Motor neuron (in vitro differentiated cells): ENCODE measurements at regions not wholly inside any gene's neighbourhood (a gene's known extent, or its start where the extent isn't known, plus 50 kb on each side); places are given as distances from the start of the nearest gene placed in this dataset.

ENCODE experiments used
- ATAC-seq, 8 experiments: fragments of 200-7000 bp; cut with Tn5 transposase; replicated peaks in 6 of 8; 2 replicates each; pipeline ENCODE4 v1.8.0; 2021; ENCODE audit warnings: mild to moderate bottlenecking in 8 of 8, moderate library complexity in 8 of 8
- H3K27ac ChIP-seq, 2 donors: fragments of 250-450 bp; sonication (Bioruptor Pico); 2 replicates each; pipeline ENCODE4 v1.9.0; 2021; ENCODE audit warnings: antibody characterized with exemption in 2 of 2, mild to moderate bottlenecking in 2 of 2, moderate library complexity in 1 of 2
- H3K4me1 ChIP-seq, 2 donors: fragments of 250-450 bp; sonication (Bioruptor Pico); replicated peaks in 1 of 2; 2 replicates each; pipeline ENCODE4 v1.6.1; 2021; ENCODE audit warnings: antibody characterized with exemption in 2 of 2, mild to moderate bottlenecking in 2 of 2, moderate library complexity in 1 of 2
- H3K4me3 ChIP-seq, 5 donors: fragments of 250-450 bp; sonication (Bioruptor Pico); 2 replicates each; pipeline ENCODE4 v1.9.0; 2021; ENCODE audit warnings: antibody characterized with exemption in 5 of 5, mild to moderate bottlenecking in 5 of 5, moderate library complexity in 4 of 5
- WGBS, 10 experiments: fragments of 450-650 bp; shearing (Covaris generic); methylation state at CpG; one replicate each; pipeline ENCODE4 v1.0.0; 2022; 5-methylcytosine and 5-hydroxymethylcytosine counted together
- in situ Hi-C, 9 experiments: fragments of 400-800 bp; cut with MboI; loops; one replicate each; pipeline ENCODE4 v1.15.0; 2021; ENCODE audit warnings: low sequenced_read_pairs in 9 of 9, low pct_unique_long_range_greater_than_20kb in 2 of 9; ENCODE audit not compliant: unreplicated experiment in 9 of 9

- ATAC-seq = no peak
- peaks cover 7% of the 10 kb centered on the region in 2 donors for H3K4me1 ChIP-seq
- H3K4me3 ChIP-seq = no peak overlapping the region
- in situ Hi-C loops = no loop called here
- WGBS, 10 experiments = 0% methylated on average over 1 of the region's 1 CpG; no CpG with 5 or more reads in 8 of the 10 experiments
- no peak overlapping the region for H3K27ac ChIP-seq
Observed at GRCh38 chr5:32510860-32511259, 66.3 kb upstream of the ZFR start.

GRCh38 chr5:32508806-32509805 is 64.6 kb upstream of the ZFR start:
- no peak overlapping the region for H3K27ac ChIP-seq
- in situ Hi-C loops = no loop called here
- 58 to 100% (median 82%) methylated on average over 1 to 7 of the region's 8 CpGs for WGBS, 10 experiments
- H3K4me3 ChIP-seq = no peak overlapping the region
- no peak for ATAC-seq
- H3K4me1 ChIP-seq = peaks cover 24 to 25% of the 10 kb centered on the region in 2 donors

GRCh38 chr5:32507738-32508434 is 63.3 kb upstream of the ZFR start:
- WGBS, 10 experiments = 0 to 94% (median 71%) methylated on average over 1 to 7 of the region's 7 CpGs; no CpG with 5 or more reads in 2 of the 10 experiments
- ATAC-seq = peak in 3 of 8 experiments; percentile 29 to 31 (median 30)

GRCh38 chr5:32506799-32507198 is 62.3 kb upstream of the ZFR start:
- no peak overlapping the region for H3K27ac ChIP-seq
- peak in 1 of 8 experiments; percentile 1 for ATAC-seq
- no peak overlapping the region for H3K4me3 ChIP-seq
- 0 to 100% (median 27%) methylated on average over 1 of the region's 1 CpG; no CpG with 5 or more reads in 1 of the 10 experiments for WGBS, 10 experiments
- peaks cover 29 to 30% of the 10 kb centered on the region in 2 donors for H3K4me1 ChIP-seq
- in situ Hi-C loops = no loop called here

More at GRCh38 chr5:32507738-32508434, 63.3 kb upstream of the ZFR start:
- no peak overlapping the region for H3K4me3 ChIP-seq
- no peak overlapping the region for H3K27ac ChIP-seq
- in situ Hi-C loops = no loop called here
- H3K4me1 ChIP-seq = peaks cover 29 to 30% of the 10 kb centered on the region in 2 donors

- 0 to 10% (median 3%) methylated on average over 1 to 3 of the region's 3 CpGs; no CpG with 5 or more reads in 3 of the 10 experiments for WGBS, 10 experiments
- peak in 7 of 8 experiments; percentile 0 to 84 (median 48) for ATAC-seq
- H3K27ac ChIP-seq = peak overlapping the region in 1 of 2 donors; percentile 9
Observed at GRCh38 chr5:32506201-32506661, 61.7 kb upstream of the ZFR start.

GRCh38 chr5:32505756-32506155 is 61.2 kb upstream of the ZFR start:
- Histone ChIP-seq H3K4me3 (no peak overlapping the region), H3K27ac (no peak overlapping the region), H3K4me1 (peaks cover 29 to 36% of the 10 kb centered on the region in 2 donors)
- in situ Hi-C loops = no loop called here
- ATAC-seq = peak in 3 of 8 experiments; percentile 6 to 24 (median 23)
- WGBS, 10 experiments = 0 to 86% (median 50%) methylated on average over 1 to 2 of the region's 2 CpGs; no CpG with 5 or more reads in 3 of the 10 experiments

More at GRCh38 chr5:32506201-32506661, 61.7 kb upstream of the ZFR start:
- no peak overlapping the region for H3K4me3 ChIP-seq
- in situ Hi-C loops = no loop called here
- peaks cover 29 to 34% of the 10 kb centered on the region in 2 donors for H3K4me1 ChIP-seq

GRCh38 chr5:32504989-32505596 is 60.6 kb upstream of the ZFR start:
- Histone ChIP-seq H3K4me1 (peaks cover 32 to 40% of the 10 kb centered on the region in 2 donors), H3K4me3 (no peak overlapping the region), H3K27ac (peak overlapping the region; percentile 45 to 59)
- peak; percentile 55 to 97 (median 88) for ATAC-seq
- in situ Hi-C loops = no loop called here
- WGBS, 10 experiments = 0 to 10% (median 0%) methylated on average over 1 to 5 of the region's 8 CpGs; no CpG with 5 or more reads in 3 of the 10 experiments

GRCh38 chr5:32504329-32504988 is 59.9 kb upstream of the ZFR start:
- in situ Hi-C loops = no loop called here
- peak in 6 of 8 experiments; percentile 7 to 31 (median 12) for ATAC-seq
- WGBS, 10 experiments = 0 to 48% (median 16%) methylated on average over 3 to 8 of the region's 8 CpGs; no CpG with 5 or more reads in 3 of the 10 experiments
- H3K4me1 ChIP-seq = peaks cover 34 to 43% of the 10 kb centered on the region in 2 donors
- peak overlapping the region; percentile 45 to 59 for H3K27ac ChIP-seq
- H3K4me3 ChIP-seq = no peak overlapping the region

GRCh38 chr5:32503261-32503660 is 58.7 kb upstream of the ZFR start:
- H3K4me1 ChIP-seq = peaks cover 34 to 43% of the 10 kb centered on the region in 2 donors
- in situ Hi-C loops = no loop called here
- H3K27ac ChIP-seq = no peak overlapping the region
- 43 to 100% (median 81%) methylated on average over 1 to 6 of the region's 7 CpGs; no CpG with 5 or more reads in 2 of the 10 experiments for WGBS, 10 experiments
- ATAC-seq = no peak
- H3K4me3 ChIP-seq = no peak overlapping the region

- Histone ChIP-seq H3K4me3 (no peak overlapping the region), H3K27ac (no peak overlapping the region), H3K4me1 (peaks cover 32 to 41% of the 10 kb centered on the region in 2 donors)
- peak in 1 of 8 experiments; percentile 1 for ATAC-seq
- 42 to 71% (median 62%) methylated on average over 3 to 7 of the region's 16 CpGs; no CpG with 5 or more reads in 2 of the 10 experiments for WGBS, 10 experiments
- in situ Hi-C loops = no loop called here
Observed at GRCh38 chr5:32501071-32502002, 56.8 kb upstream of the ZFR start.

- Histone ChIP-seq H3K4me3 (no peak overlapping the region), H3K27ac (no peak overlapping the region), H3K4me1 (peaks cover 20 to 29% of the 10 kb centered on the region in 2 donors)
- peak in 1 of 8 experiments; percentile 5 for ATAC-seq
- WGBS, 10 experiments = 0 to 100% (median 51%) methylated on average over 1 to 7 of the region's 7 CpGs; no CpG with 5 or more reads in 2 of the 10 experiments
- in situ Hi-C loops = no loop called here
Observed at GRCh38 chr5:32500181-32500580, 55.6 kb upstream of the ZFR start.
